SW480 (cell line): ENCODE measurements at regions not wholly inside any gene's neighbourhood (a gene's known extent, or its start where the extent isn't known, plus 50 kb on each side); places are given as distances from the start of the nearest gene placed in this dataset.
A peak's percentile ranks its signal among the peaks of the same experiment; 100 is the strongest.
"Not testable (repeated sequence)": the region's sequence is repeated elsewhere in the genome, so short reads cannot be mapped to it uniquely, and the experiment has no call there.

Experiments used
- DNase-seq: peaks from one replicate; pipeline ENCODE4 v3.0.0-alpha.2; 2016; ENCODE audit warnings: low spot score

GRCh38 chr11:23471878-23472277, 611.6 kb upstream of the CCDC179 start:
- no peak for DNase-seq

- DNase-seq, result no peak
Measured at GRCh38 chr11:23473782-23474181, 613.5 kb upstream of the CCDC179 start.

GRCh38 chr11:23480736-23481135, 620.5 kb upstream of the CCDC179 start:
- no peak for DNase-seq

- DNase-seq, result not testable (repeated sequence)
Measured at GRCh38 chr11:23484146-23484545, 623.9 kb upstream of the CCDC179 start.

- DNase-seq, result not testable (repeated sequence)
Measured at GRCh38 chr11:23484618-23485017, 624.3 kb upstream of the CCDC179 start.

- no peak for DNase-seq
Measured at GRCh38 chr11:23490557-23491235, 630.4 kb upstream of the CCDC179 start.

- DNase-seq, result no peak
Measured at GRCh38 chr11:23494981-23495380, 634.7 kb upstream of the CCDC179 start.

- DNase-seq, result no peak
Measured at GRCh38 chr11:23496340-23496739, 636.1 kb upstream of the CCDC179 start.

GRCh38 chr11:23497040-23497439, 636.8 kb upstream of the CCDC179 start:
- no peak for DNase-seq

- DNase-seq, result no peak
Measured at GRCh38 chr11:23502389-23502788, 642.1 kb upstream of the CCDC179 start.

GRCh38 chr11:23502826-23503225, 642.6 kb upstream of the CCDC179 start:
- no peak for DNase-seq

- DNase-seq, result no peak
Measured at GRCh38 chr11:23509023-23509422, 648.7 kb upstream of the CCDC179 start.

GRCh38 chr11:23509821-23510220, 649.5 kb upstream of the CCDC179 start:
- DNase-seq, result no peak

- no peak for DNase-seq
Measured at GRCh38 chr11:23519194-23519593, 658.9 kb upstream of the CCDC179 start.

- DNase-seq, result no peak
Measured at GRCh38 chr11:23520226-23520960, 660.1 kb upstream of the CCDC179 start.

- no peak for DNase-seq
Measured at GRCh38 chr11:23536907-23537306, 676.6 kb upstream of the CCDC179 start.

- DNase-seq, result no peak
Measured at GRCh38 chr11:23539556-23539955, 679.3 kb upstream of the CCDC179 start.

GRCh38 chr11:23540101-23540561, 679.9 kb upstream of the CCDC179 start:
- DNase-seq, result peak; percentile 48

- DNase-seq, result no peak
Measured at GRCh38 chr11:23542189-23542588, 681.9 kb upstream of the CCDC179 start.

- no peak for DNase-seq
Measured at GRCh38 chr11:23542816-23543215, 682.5 kb upstream of the CCDC179 start.

GRCh38 chr11:23543651-23544222, 683.5 kb upstream of the CCDC179 start:
- DNase-seq, result no peak

GRCh38 chr11:23551706-23552105, 691.4 kb upstream of the CCDC179 start:
- no peak for DNase-seq

- no peak for DNase-seq
Measured at GRCh38 chr11:23554002-23554401, 693.7 kb upstream of the CCDC179 start.
